ENCODE measurements at regions not wholly inside any gene's neighbourhood (a gene's known extent, or its start where the extent isn't known, plus 50 kb on each side); places are given as distances from the start of the nearest gene placed in this dataset.

- Histone ChIP-seq H4K20me1 (replicated peaks; ENCODE audit: control insufficient read depth, extremely low read depth, insufficient read depth, low read length) (no peaks in the 10 kb centered on the region), H3K27me3 (ENCODE audit: control insufficient read depth in 2 of 2, insufficient read depth in 2 of 2, low read length in 2 of 2) (no peaks in the 10 kb centered on the region), H3K36me3 (ENCODE audit: control insufficient read depth in 2 of 2, extremely low read depth in 1 of 2, insufficient read depth in 2 of 2, low read length in 2 of 2) (no peaks in the 10 kb centered on the region), H3K4me3 (replicated peaks in 1 of 3; ENCODE audit: insufficient read depth in 1 of 3, low read depth in 1 of 3, low read length in 3 of 3) (no peak overlapping the region), H3K4me2 (ENCODE audit: insufficient read depth, low read length) (no peak overlapping the region), H3K79me2 (ENCODE audit: control insufficient read depth, insufficient read depth, low read length) (no peaks in the 10 kb centered on the region), H3K9me3 (replicated peaks; ENCODE audit: control insufficient read depth, insufficient read depth, low read length) (no peaks in the 10 kb centered on the region), H2AFZ (ENCODE audit: low read depth, low read length) (no peak overlapping the region), H3K9ac (replicated peaks; ENCODE audit: extremely low read depth, insufficient read depth, low read length) (no peak overlapping the region), H3K9me1 (replicated peaks; ENCODE audit: control insufficient read depth, extremely low read depth, insufficient read depth, low read length) (no peaks in the 10 kb centered on the region), H3K4me1 (ENCODE audit: control insufficient read depth, extremely low read depth, insufficient read depth, low read length) (no peaks in the 10 kb centered on the region), H3K27ac (ENCODE audit: insufficient read depth, low read depth, low read length) (no peak overlapping the region)
- FAIRE-seq (no peak), DNase-seq (ENCODE audit: low read depth, low spot score) (no peak)
- no peak for TF ChIP-seq EZH2 (IDR thresholded peaks at IDR 0.05; ENCODE audit: borderline replicate concordance, low read depth, low read length, severe bottlenecking)
- ChIA-PET POLR2A (no interaction called here), CTCF (no interaction called here)
- no TSS peak for BruUV-seq (replicated peaks)
- intact Hi-C loops (cut with micrococcal nuclease) (no loop called here), dilution Hi-C loops (cut with MboI; ENCODE audit: extremely low pct_ligation_motif_present, low sequenced_read_pairs) (no loop called here)
Observed at GRCh38 chr10:62715383-62715782, 89.1 kb upstream of the ADO start.

- FAIRE-seq (no peak), DNase-seq (ENCODE audit: low read depth, low spot score) (no peak)
- BruUV-seq (replicated peaks) = no TSS peak
- Histone ChIP-seq H3K9ac (replicated peaks; ENCODE audit: extremely low read depth, insufficient read depth, low read length) (no peak overlapping the region), H3K36me3 (ENCODE audit: control insufficient read depth in 2 of 2, extremely low read depth in 1 of 2, insufficient read depth in 2 of 2, low read length in 2 of 2) (no peaks in the 10 kb centered on the region), H3K79me2 (ENCODE audit: control insufficient read depth, insufficient read depth, low read length) (no peaks in the 10 kb centered on the region), H3K9me3 (replicated peaks; ENCODE audit: control insufficient read depth, insufficient read depth, low read length) (no peaks in the 10 kb centered on the region), H3K9me1 (replicated peaks; ENCODE audit: control insufficient read depth, extremely low read depth, insufficient read depth, low read length) (no peaks in the 10 kb centered on the region), H3K27ac (ENCODE audit: insufficient read depth, low read depth, low read length) (no peak overlapping the region), H3K4me2 (ENCODE audit: insufficient read depth, low read length) (no peak overlapping the region), H3K27me3 (ENCODE audit: control insufficient read depth in 2 of 2, insufficient read depth in 2 of 2, low read length in 2 of 2) (no peaks in the 10 kb centered on the region), H4K20me1 (replicated peaks; ENCODE audit: control insufficient read depth, extremely low read depth, insufficient read depth, low read length) (no peaks in the 10 kb centered on the region), H2AFZ (ENCODE audit: low read depth, low read length) (no peak overlapping the region), H3K4me3 (replicated peaks in 1 of 3; ENCODE audit: insufficient read depth in 1 of 3, low read depth in 1 of 3, low read length in 3 of 3) (no peak overlapping the region), H3K4me1 (ENCODE audit: control insufficient read depth, extremely low read depth, insufficient read depth, low read length) (no peaks in the 10 kb centered on the region)
- ChIA-PET POLR2A (no interaction called here), CTCF (no interaction called here)
- intact Hi-C loops (cut with micrococcal nuclease) = no loop called here
- dilution Hi-C loops (cut with MboI; ENCODE audit: extremely low pct_ligation_motif_present, low sequenced_read_pairs) = no loop called here
- TF ChIP-seq, protein P1, sequence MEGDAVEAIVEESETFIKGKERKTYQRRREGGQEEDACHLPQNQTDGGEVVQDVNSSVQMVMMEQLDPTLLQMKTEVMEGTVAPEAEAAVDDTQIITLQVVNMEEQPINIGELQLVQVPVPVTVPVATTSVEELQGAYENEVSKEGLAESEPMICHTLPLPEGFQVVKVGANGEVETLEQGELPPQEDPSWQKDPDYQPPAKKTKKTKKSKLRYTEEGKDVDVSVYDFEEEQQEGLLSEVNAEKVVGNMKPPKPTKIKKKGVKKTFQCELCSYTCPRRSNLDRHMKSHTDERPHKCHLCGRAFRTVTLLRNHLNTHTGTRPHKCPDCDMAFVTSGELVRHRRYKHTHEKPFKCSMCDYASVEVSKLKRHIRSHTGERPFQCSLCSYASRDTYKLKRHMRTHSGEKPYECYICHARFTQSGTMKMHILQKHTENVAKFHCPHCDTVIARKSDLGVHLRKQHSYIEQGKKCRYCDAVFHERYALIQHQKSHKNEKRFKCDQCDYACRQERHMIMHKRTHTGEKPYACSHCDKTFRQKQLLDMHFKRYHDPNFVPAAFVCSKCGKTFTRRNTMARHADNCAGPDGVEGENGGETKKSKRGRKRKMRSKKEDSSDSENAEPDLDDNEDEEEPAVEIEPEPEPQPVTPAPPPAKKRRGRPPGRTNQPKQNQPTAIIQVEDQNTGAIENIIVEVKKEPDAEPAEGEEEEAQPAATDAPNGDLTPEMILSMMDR (IDR thresholded peaks at IDR 0.05; ENCODE audit: extremely low read depth in 1 of 2, insufficient read depth in 1 of 2, low read depth in 1 of 2, low read length in 2 of 2) = no peak
- TF ChIP-seq, protein P2, sequence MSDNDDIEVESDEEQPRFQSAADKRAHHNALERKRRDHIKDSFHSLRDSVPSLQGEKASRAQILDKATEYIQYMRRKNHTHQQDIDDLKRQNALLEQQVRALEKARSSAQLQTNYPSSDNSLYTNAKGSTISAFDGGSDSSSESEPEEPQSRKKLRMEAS (IDR thresholded peaks at IDR 0.05; ENCODE audit: insufficient read depth, insufficient read length) = no peak
- no peak for TF ChIP-seq POLR2A (IDR thresholded peaks at IDR 0.05; ENCODE audit: low read depth, low read length)
- TF ChIP-seq FOS (IDR thresholded peaks at IDR 0.05; ENCODE audit: borderline replicate concordance, insufficient read depth, low read length) = no peak
- TF ChIP-seq JUN (IDR thresholded peaks at IDR 0.05; ENCODE audit: borderline replicate concordance, insufficient read depth, insufficient read length, low read depth) = no peak
- no peak for TF ChIP-seq MYC (IDR thresholded peaks at IDR 0.05; ENCODE audit: low read depth, low read length)
- TF ChIP-seq GATA2 (IDR thresholded peaks at IDR 0.05; ENCODE audit: insufficient read depth, insufficient read length, low read depth, low read length) = no peak
- TF ChIP-seq POLR2AphosphoS5 (IDR thresholded peaks at IDR 0.05; ENCODE audit: insufficient read depth, low read depth, low read length) = no peak
- TF ChIP-seq EZH2 (IDR thresholded peaks at IDR 0.05; ENCODE audit: borderline replicate concordance, low read depth, low read length, severe bottlenecking) = no peak
Observed at GRCh38 chr10:62718585-62718984, 85.9 kb upstream of the ADO start.
